Liver (tissue), 7 donors: ENCODE measurements at regions not wholly inside any gene's neighbourhood (a gene's known extent, or its start where the extent isn't known, plus 50 kb on each side); places are given as distances from the start of the nearest gene placed in this dataset.

Experiments
- DNase-seq: peaks from one replicate; pipeline ENCODE4 v3.0.0-alpha.2; 2017; ENCODE audit warnings: low spot score
- H3K27ac ChIP-seq, 2 donors: one replicate each; pipeline ENCODE4 v1.7.0; 2013; ENCODE audit warnings: inconsistent platforms in 2 of 2, low read length in 2 of 2, control low read depth in 1 of 2, low read depth in 1 of 2, mild to moderate bottlenecking in 1 of 2
- H3K27me3 ChIP-seq, 4 donors: one replicate each; pipeline versions ENCODE4 v1.6.1 to v1.7.0; 2013; ENCODE audit warnings: low read length in 3 of 4, inconsistent platforms in 1 of 4, mild to moderate bottlenecking in 1 of 4, moderate library complexity in 1 of 4; ENCODE audit not compliant: control insufficient read depth in 4 of 4, insufficient read depth in 4 of 4
- H3K36me3 ChIP-seq, 4 donors: one replicate each; pipeline versions ENCODE4 v1.6.1 to v1.7.0; 2013; ENCODE audit warnings: low read length in 3 of 4, mild to moderate bottlenecking in 3 of 4, low read depth in 1 of 4, moderate library complexity in 1 of 4; ENCODE audit not compliant: control insufficient read depth in 4 of 4, insufficient read depth in 3 of 4
- H3K4me1 ChIP-seq, 4 donors: one replicate each; pipeline versions ENCODE4 v1.6.1 to v1.7.0; 2013; ENCODE audit warnings: low read length in 3 of 4, mild to moderate bottlenecking in 3 of 4, moderate library complexity in 1 of 4; ENCODE audit not compliant: control insufficient read depth in 4 of 4, insufficient read depth in 4 of 4
- H3K4me3 ChIP-seq, 3 donors: one replicate each; pipeline versions ENCODE4 v1.6.1 to v1.7.0; 2013; ENCODE audit warnings: low read length in 3 of 3, control low read depth in 1 of 3, low read depth in 1 of 3, mild to moderate bottlenecking in 1 of 3
- H3K9ac ChIP-seq, 2 donors: one replicate each; pipeline ENCODE4 v1.7.0; 2013; ENCODE audit warnings: low read length in 2 of 2, mild to moderate bottlenecking in 2 of 2, moderate library complexity in 2 of 2, control low read depth in 1 of 2, low read depth in 1 of 2
- H3K9me3 ChIP-seq, 4 donors: one replicate each; pipeline versions ENCODE4 v1.6.1 to v1.7.0; 2013; ENCODE audit warnings: low read length in 3 of 4; ENCODE audit not compliant: control insufficient read depth in 4 of 4
- ATF3 ChIP-seq: IDR thresholded peaks from 2 replicates; pipeline ENCODE4 v1.6.1; 2016; ENCODE audit warnings: antibody characterized with exemption
- EGR1 ChIP-seq, 2 donors: IDR thresholded peaks; 2 replicates each; pipeline ENCODE4 v1.6.1; 2016 to 2018; ENCODE audit warnings: antibody characterized with exemption in 2 of 2, low read depth in 2 of 2
- GABPA ChIP-seq, 2 donors: IDR thresholded peaks in 1 of 2; conservative IDR thresholded peaks in 1 of 2; 2 replicates each; pipeline ENCODE4 v1.6.1; 2016; ENCODE audit warnings: antibody characterized with exemption in 2 of 2, mild to moderate bottlenecking in 1 of 2, moderate library complexity in 1 of 2
- HNF4A ChIP-seq, 2 donors: conservative IDR thresholded peaks; 2 replicates each; pipeline ENCODE4 v1.6.1; 2016; ENCODE audit warnings: antibody characterized with exemption in 2 of 2, mild to moderate bottlenecking in 2 of 2
- HNF4G ChIP-seq: IDR thresholded peaks from 2 replicates; pipeline ENCODE4 v1.6.1; 2016; ENCODE audit warnings: antibody characterized with exemption
- JUND ChIP-seq, 2 donors: IDR thresholded peaks; 2 replicates each; pipeline ENCODE4 v1.6.1; 2016; ENCODE audit warnings: antibody characterized with exemption in 2 of 2
- MAX ChIP-seq: IDR thresholded peaks from 2 replicates; pipeline ENCODE4 v1.6.1; 2016; ENCODE audit warnings: antibody characterized with exemption
- NR2F2 ChIP-seq: IDR thresholded peaks from 2 replicates; pipeline ENCODE4 v1.6.1; 2016; ENCODE audit warnings: antibody characterized with exemption
- RAD21 ChIP-seq, 2 donors: IDR thresholded peaks; 2 replicates each; pipeline ENCODE4 v1.6.1; 2016; ENCODE audit warnings: antibody characterized with exemption in 2 of 2, mild to moderate bottlenecking in 2 of 2
- REST ChIP-seq: IDR thresholded peaks from 2 replicates; pipeline ENCODE4 v1.6.1; 2016; ENCODE audit warnings: antibody characterized with exemption, mild to moderate bottlenecking
- SP1 ChIP-seq: IDR thresholded peaks from 2 replicates; pipeline ENCODE4 v1.6.1; 2018; ENCODE audit warnings: antibody characterized with exemption, mild to moderate bottlenecking
- YY1 ChIP-seq: IDR thresholded peaks from 2 replicates; pipeline ENCODE4 v1.6.1; 2016; ENCODE audit warnings: antibody characterized with exemption, mild to moderate bottlenecking
- ZBTB33 ChIP-seq: IDR thresholded peaks from 2 replicates; pipeline ENCODE4 v1.6.1; 2016; ENCODE audit warnings: antibody characterized with exemption
- WGBS: extraction: QIAGEN DNeasy Blood & Tissue Kit; methylation state at CpG from one replicate; pipeline ENCODE4 v1.1.7; 2013; 5-methylcytosine and 5-hydroxymethylcytosine counted together
- donor health status: healthy.
- donor health status: healthy.
- donor health status: healthy.
- donor health status: healthy.

GRCh38 chr14:97978341-97978740 is 1181.2 kb downstream of the VRK1 start:
- 4% methylated on average over 9 of the region's 9 CpGs for WGBS
- no peaks in the 10 kb centered on the region for H3K4me1 ChIP-seq
- H3K36me3 ChIP-seq, result no peaks in the 10 kb centered on the region
- TF ChIP-seq MAX (no peak), RAD21 (IDR thresholded peaks at IDR 0.05) (peak; percentile 23 to 34)
- DNase-seq, result no peak
- H3K4me3 ChIP-seq, result no peak overlapping the region
- H3K9ac ChIP-seq, result no peak overlapping the region
- peaks cover 0 to 3% (median 0%) of the 10 kb centered on the region in 4 donors for H3K9me3 ChIP-seq
- peaks cover 0 to 6% (median 0%) of the 10 kb centered on the region in 4 donors for H3K27me3 ChIP-seq
- no peak overlapping the region for H3K27ac ChIP-seq

- DNase-seq, result no peak
- WGBS, result 74% methylated on average over 4 of the region's 4 CpGs
- H3K36me3 ChIP-seq, result no peaks in the 10 kb centered on the region
- no peak overlapping the region for H3K9ac ChIP-seq
- no peak overlapping the region for H3K27ac ChIP-seq
- H3K4me1 ChIP-seq, result no peaks in the 10 kb centered on the region
- H3K27me3 ChIP-seq, result no peaks in the 10 kb centered on the region
- H3K9me3 ChIP-seq, result no peaks in the 10 kb centered on the region
- H3K4me3 ChIP-seq, result no peak overlapping the region
- TF ChIP-seq ATF3, result no peak
- TF ChIP-seq GABPA (IDR thresholded peaks at IDR 0.05 in 1 of 2, conservative IDR thresholded peaks at IDR 0.05 in 1 of 2), result no peak
- TF ChIP-seq NR2F2, result no peak
- no peak for TF ChIP-seq JUND (IDR thresholded peaks at IDR 0.05)
- TF ChIP-seq RAD21 (IDR thresholded peaks at IDR 0.05), result no peak
- TF ChIP-seq YY1, result no peak
- no peak for TF ChIP-seq HNF4G
- no peak for TF ChIP-seq MAX
- no peak for TF ChIP-seq SP1
These were observed 1196.4 kb downstream of the VRK1 start for GRCh38 chr14:97993508-97994019.

- no peak for DNase-seq
- H3K4me1 ChIP-seq, result no peaks in the 10 kb centered on the region
- no peaks in the 10 kb centered on the region for H3K36me3 ChIP-seq
- H3K27ac ChIP-seq, result no peak overlapping the region
- 55% methylated on average over 5 of the region's 5 CpGs for WGBS
- H3K4me3 ChIP-seq, result no peak overlapping the region
- H3K27me3 ChIP-seq, result no peaks in the 10 kb centered on the region
- TF ChIP-seq EGR1 (IDR thresholded peaks at IDR 0.05; ENCODE audit: low read depth in 2 of 2), result no peak
- no peaks in the 10 kb centered on the region for H3K9me3 ChIP-seq
- H3K9ac ChIP-seq, result no peak overlapping the region
These were observed 1196.9 kb downstream of the VRK1 start for GRCh38 chr14:97994020-97994531.

- no peaks in the 10 kb centered on the region for H3K27me3 ChIP-seq
- TF ChIP-seq HNF4A (conservative IDR thresholded peaks at IDR 0.05) (no peak), RAD21 (IDR thresholded peaks at IDR 0.05) (no peak), NR2F2 (no peak), REST (no peak), ZBTB33 (no peak), JUND (IDR thresholded peaks at IDR 0.05) (no peak)
- H3K27ac ChIP-seq, result peak overlapping the region in 1 of 2 donors; percentile 11
- no peaks in the 10 kb centered on the region for H3K36me3 ChIP-seq
- no peak overlapping the region for H3K9ac ChIP-seq
- DNase-seq, result no peak
- no peaks in the 10 kb centered on the region for H3K9me3 ChIP-seq
- no peak overlapping the region for H3K4me3 ChIP-seq
- WGBS, result 88% methylated on average over 2 of the region's 2 CpGs
- H3K4me1 ChIP-seq, result no peaks in the 10 kb centered on the region
These were observed 1197.9 kb downstream of the VRK1 start for GRCh38 chr14:97995038-97995437.
